H9 (cell line): ENCODE measurements at regions not wholly inside any gene's neighbourhood (a gene's known extent, or its start where the extent isn't known, plus 50 kb on each side); places are given as distances from the start of the nearest gene placed in this dataset.

Experiments used
- DNase-seq: peaks from one replicate; pipeline ENCODE4 v3.0.0-alpha.2; 2017
- H2AFZ ChIP-seq: one replicate; pipeline ENCODE4 v1.6.1; 2013; ENCODE audit warnings: mild to moderate bottlenecking, low read length, control low read depth, moderate library complexity
- H2AK5ac ChIP-seq: 2 replicates; pipeline ENCODE4 v1.6.1; 2013; ENCODE audit warnings: low read length, control low read depth, mixed read lengths; ENCODE audit not compliant: insufficient read length
- H2BK120ac ChIP-seq: one replicate; pipeline ENCODE4 v1.6.1; 2013; ENCODE audit warnings: low read depth, mild to moderate bottlenecking, low read length, control low read depth, inconsistent platforms; ENCODE audit not compliant: poor library complexity, severe bottlenecking
- H2BK12ac ChIP-seq: 2 replicates; pipeline ENCODE4 v1.6.1; 2013; ENCODE audit warnings: low read length, control low read depth, mixed read lengths, low read depth; ENCODE audit not compliant: insufficient read length
- H2BK15ac ChIP-seq: 2 replicates; pipeline ENCODE4 v1.6.1; 2013; ENCODE audit warnings: low read depth, low read length, control low read depth
- H2BK20ac ChIP-seq: one replicate; pipeline ENCODE4 v1.6.1; 2013; ENCODE audit warnings: low read depth, mild to moderate bottlenecking, low read length, control low read depth, inconsistent platforms; ENCODE audit not compliant: poor library complexity, severe bottlenecking
- H2BK5ac ChIP-seq: 2 replicates; pipeline ENCODE4 v1.6.1; 2013; ENCODE audit warnings: low read length, control low read depth, mixed read lengths; ENCODE audit not compliant: insufficient read length
- H3K14ac ChIP-seq: 2 replicates; pipeline ENCODE4 v1.6.1; 2013; ENCODE audit warnings: low read length, control low read depth; ENCODE audit not compliant: insufficient read depth
- H3K18ac ChIP-seq: 2 replicates; pipeline ENCODE4 v1.6.1; 2013; ENCODE audit warnings: low read depth, mild to moderate bottlenecking, mixed read lengths, low read length, control low read depth; ENCODE audit not compliant: insufficient read length
- H3K23ac ChIP-seq: 2 replicates; pipeline ENCODE4 v1.6.1; 2013; ENCODE audit warnings: low read length, control low read depth, mixed read lengths, low read depth; ENCODE audit not compliant: insufficient read length
- H3K23me2 ChIP-seq: 2 replicates; pipeline ENCODE4 v1.6.1; 2013; ENCODE audit warnings: low read depth, mild to moderate bottlenecking, mixed read lengths, low read length, control low read depth; ENCODE audit not compliant: insufficient read length, poor library complexity, severe bottlenecking
- H3K27ac ChIP-seq: 2 replicates; pipeline ENCODE4 v1.5.1; 2013; ENCODE audit warnings: low read length, control low read depth, mixed read lengths, low read depth; ENCODE audit not compliant: insufficient read length
- H3K27me3 ChIP-seq: 2 replicates; pipeline ENCODE4 v1.6.1; 2013; ENCODE audit warnings: low read length, control low read depth, inconsistent platforms; ENCODE audit not compliant: insufficient read depth
- H3K4ac ChIP-seq: 2 replicates; pipeline ENCODE4 v1.6.1; 2013; ENCODE audit warnings: low read depth, mild to moderate bottlenecking, control low read depth, inconsistent platforms, low read length, moderate library complexity
- H3K4me1 ChIP-seq: 2 replicates; pipeline ENCODE4 v1.6.1; 2013; ENCODE audit warnings: low read length, control low read depth, inconsistent platforms; ENCODE audit not compliant: insufficient read depth
- H3K4me2 ChIP-seq: 2 replicates; pipeline ENCODE4 v1.6.1; 2013; ENCODE audit warnings: low read length, control low read depth, mixed read lengths; ENCODE audit not compliant: insufficient read length, insufficient read depth
- H3K56ac ChIP-seq: 2 replicates; pipeline ENCODE4 v1.6.1; 2013; ENCODE audit warnings: low read depth, mild to moderate bottlenecking, mixed read lengths, low read length, control low read depth; ENCODE audit not compliant: insufficient read length
- H3K79me1 ChIP-seq: 2 replicates; pipeline ENCODE4 v1.6.1; 2013; ENCODE audit warnings: low read depth, mild to moderate bottlenecking, moderate library complexity, low read length, control low read depth, inconsistent platforms; ENCODE audit not compliant: insufficient read depth, poor library complexity, severe bottlenecking
- H3K79me2 ChIP-seq: 2 replicates; pipeline ENCODE4 v1.6.1; 2013; ENCODE audit warnings: low read length, control low read depth, inconsistent platforms; ENCODE audit not compliant: insufficient read depth
- H3K9ac ChIP-seq: 2 replicates; pipeline ENCODE4 v1.6.1; 2013; ENCODE audit warnings: low read length, control low read depth, mixed read lengths; ENCODE audit not compliant: insufficient read length; ENCODE audit errors: extremely low read depth
- H3K9me3 ChIP-seq: one replicate; pipeline ENCODE4 v1.6.1; 2013; ENCODE audit warnings: low read depth, low read length, inconsistent platforms; ENCODE audit not compliant: control insufficient read depth
- H3T11ph ChIP-seq: one replicate; pipeline ENCODE4 v1.6.1; 2013; ENCODE audit warnings: mild to moderate bottlenecking, low read length, control low read depth, inconsistent platforms
- H4K20me1 ChIP-seq: one replicate; pipeline ENCODE4 v1.6.1; 2013; ENCODE audit not compliant: control insufficient read depth, insufficient read length, insufficient read depth
- H4K5ac ChIP-seq: 2 replicates; pipeline ENCODE4 v1.6.1; 2013; ENCODE audit warnings: low read depth, mild to moderate bottlenecking, mixed read lengths, low read length, control low read depth; ENCODE audit not compliant: insufficient read length
- H4K8ac ChIP-seq: replicated peaks from 2 replicates; pipeline ENCODE4 v1.6.1; 2013; ENCODE audit warnings: low read length, control low read depth, mixed read lengths, low read depth; ENCODE audit not compliant: insufficient read length
- H4K91ac ChIP-seq: 2 replicates; pipeline ENCODE4 v1.6.1; 2013; ENCODE audit warnings: low read depth, mild to moderate bottlenecking, moderate library complexity, mixed read lengths, low read length, control low read depth; ENCODE audit not compliant: insufficient read length
- H3K27ac Mint-ChIP-seq, 3 experiments: 2 replicates in 2 of 3; 3 replicates in 1 of 3; pipeline ENCODE4 v1.8.0; 2020 to 2021; ENCODE audit warnings: mixed read lengths in 3 of 3, mild to moderate bottlenecking in 1 of 3, moderate library complexity in 1 of 3
- H3K27me3 Mint-ChIP-seq: 2 replicates; pipeline ENCODE4 v1.8.0; 2021; ENCODE audit warnings: low read depth, mild to moderate bottlenecking, moderate library complexity, mixed read lengths
- H3K36me3 Mint-ChIP-seq, 3 experiments: 2 replicates in 2 of 3; 3 replicates in 1 of 3; pipeline ENCODE4 v1.8.0; 2020 to 2021; ENCODE audit warnings: low read depth in 3 of 3, mixed read lengths in 3 of 3; ENCODE audit not compliant: insufficient read depth in 1 of 3
- H3K4me1 Mint-ChIP-seq, 2 experiments: 2 replicates each; pipeline ENCODE4 v1.8.0; 2020; ENCODE audit warnings: mixed read lengths in 2 of 2
- H3K4me3 Mint-ChIP-seq, 2 experiments: 2 replicates in 1 of 2; 3 replicates in 1 of 2; pipeline ENCODE4 v1.8.0; 2020 to 2021; ENCODE audit warnings: mild to moderate bottlenecking in 2 of 2, mixed read lengths in 2 of 2, moderate library complexity in 1 of 2
- H3K9me3 Mint-ChIP-seq, 2 experiments: 2 replicates in 1 of 2; 3 replicates in 1 of 2; pipeline ENCODE4 v1.8.0; 2020; ENCODE audit warnings: mild to moderate bottlenecking in 2 of 2, mixed read lengths in 2 of 2, moderate library complexity in 1 of 2
- CTCF ChIP-seq: fragments of 200-600 bp; sonication (generic); conservative IDR thresholded peaks from 3 replicates; pipeline ENCODE4 v1.8.0; 2021; ENCODE audit warnings: antibody characterized with exemption, mild to moderate bottlenecking
- WGBS: extraction: QIAGEN DNeasy Blood & Tissue Kit; methylation state at CpG from one replicate; pipeline ENCODE4 v1.1.7; 2013; ENCODE audit warnings: missing lambda C conversion rate, low lambda C conversion rate, mixed read lengths; ENCODE audit not compliant: insufficient read length; ENCODE audit errors: extremely low coverage; 5-methylcytosine and 5-hydroxymethylcytosine counted together

- Histone ChIP-seq H2BK15ac (no peak overlapping the region), H3K14ac (no peak overlapping the region), H3K4me1 (no peaks in the 10 kb centered on the region), H3K27me3 (no peaks in the 10 kb centered on the region), H3K4ac (no peak overlapping the region), H2AK5ac (no peak overlapping the region), H3K9me3 (no peaks in the 10 kb centered on the region), H3K79me1 (no peaks in the 10 kb centered on the region), H3K23ac (no peak overlapping the region), H4K8ac (no peak overlapping the region), H4K5ac (no peak overlapping the region), H3T11ph (no peak overlapping the region), H3K4me2 (no peak overlapping the region), H2BK12ac (no peak overlapping the region), H3K27ac (no peak overlapping the region), H2AFZ (no peak overlapping the region), H3K79me2 (no peaks in the 10 kb centered on the region), H3K18ac (no peak overlapping the region), H4K91ac (no peak overlapping the region), H2BK5ac (no peak overlapping the region), H3K23me2 (no peaks in the 10 kb centered on the region), H2BK20ac (no peak overlapping the region), H4K20me1 (no peaks in the 10 kb centered on the region), H3K56ac (no peak overlapping the region), H3K9ac (no peak overlapping the region), H2BK120ac (no peak overlapping the region)
- DNase-seq = no peak
- no CpG with 5 or more reads among the region's 23 CpGs for WGBS
- H3K36me3 Mint-ChIP-seq = peaks cover 0 to 11% (median 3%) of the 10 kb centered on the region in 3 experiments; a peak in 4 of 7 replicates
- H3K27me3 Mint-ChIP-seq = no peaks in the 10 kb centered on the region
- no peak overlapping the region for H3K4me3 Mint-ChIP-seq
- H3K4me1 Mint-ChIP-seq = no peaks in the 10 kb centered on the region
- no peak overlapping the region for H3K27ac Mint-ChIP-seq
- H3K9me3 Mint-ChIP-seq = peaks cover 6 to 12% of the 10 kb centered on the region in 2 experiments; a peak in 4 of 5 replicates
- no peak for TF ChIP-seq CTCF
These were observed 1654.2 kb upstream of the SLC39A10 start for GRCh38 chr2:194002699-194003368.
